ENCODE measurements at regions not wholly inside any gene's neighbourhood (a gene's known extent, or its start where the extent isn't known, plus 50 kb on each side); places are given as distances from the start of the nearest gene placed in this dataset.

- DNase-seq (ENCODE audit: low spot score): no peak
Observed at GRCh38 chr18:2036086-2036485, 535.2 kb downstream of the METTL4 start.

GRCh38 chr18:2040279-2040678, 531.0 kb downstream of the METTL4 start:
- DNase-seq (ENCODE audit: low spot score): no peak

GRCh38 chr18:2049986-2050385, 521.3 kb downstream of the METTL4 start:
- no peak for DNase-seq (ENCODE audit: low spot score)

- no peak for DNase-seq (ENCODE audit: low spot score)
Observed at GRCh38 chr18:2050702-2051201, 520.6 kb downstream of the METTL4 start.

- no peak for DNase-seq (ENCODE audit: low spot score)
Observed at GRCh38 chr18:2053490-2054089, 517.7 kb downstream of the METTL4 start.

- no peak for DNase-seq (ENCODE audit: low spot score)
Observed at GRCh38 chr18:2059336-2059735, 512.0 kb downstream of the METTL4 start.

DNA sequence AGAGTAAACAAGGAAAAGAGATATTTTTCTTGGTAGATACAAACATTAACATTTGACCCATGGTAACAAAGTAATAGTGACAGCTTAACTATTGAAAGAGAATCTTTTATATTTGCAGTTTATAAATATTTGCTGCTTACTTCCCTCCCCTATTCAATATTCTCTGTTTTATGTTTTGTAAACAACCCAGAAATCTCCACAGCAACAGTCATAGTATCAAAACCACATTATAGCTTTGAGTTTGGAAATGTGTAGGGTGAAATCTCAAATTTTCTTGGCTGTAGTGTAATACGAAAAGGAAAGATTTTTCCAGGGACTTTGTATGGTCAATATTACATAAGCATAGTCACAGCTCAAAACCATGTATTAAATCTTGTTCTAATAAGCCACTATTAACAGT, 511.2 kb downstream of the METTL4 start:
- no peak for DNase-seq (ENCODE audit: low spot score)

DNA sequence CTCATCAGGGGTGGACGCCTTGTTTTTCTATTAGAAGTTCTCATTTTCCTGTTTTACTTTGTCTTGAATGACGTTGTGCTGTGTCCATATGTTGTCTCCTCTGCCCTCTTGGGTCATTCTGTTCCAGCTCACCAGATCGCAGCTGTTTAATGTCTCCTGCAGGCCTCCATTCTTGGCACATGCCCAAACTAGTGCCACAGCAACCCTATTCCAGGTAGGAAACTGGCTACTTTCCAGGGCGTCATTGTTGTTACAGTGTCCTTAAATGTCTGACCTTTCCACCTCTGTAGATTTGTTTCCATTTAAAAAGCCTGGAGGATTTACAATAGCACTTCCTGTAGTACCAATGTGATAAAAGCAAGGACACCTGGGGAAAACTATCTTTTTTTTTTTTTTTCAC, 500.7 kb downstream of the METTL4 start:
- DNase-seq (ENCODE audit: low spot score): no peak

GRCh38 chr18:2075499-2075898, 495.8 kb downstream of the METTL4 start:
- no peak for DNase-seq (ENCODE audit: low spot score)

GRCh38 chr18:2082676-2083075, 488.6 kb downstream of the METTL4 start:
- DNase-seq (ENCODE audit: low spot score): no peak

DNA sequence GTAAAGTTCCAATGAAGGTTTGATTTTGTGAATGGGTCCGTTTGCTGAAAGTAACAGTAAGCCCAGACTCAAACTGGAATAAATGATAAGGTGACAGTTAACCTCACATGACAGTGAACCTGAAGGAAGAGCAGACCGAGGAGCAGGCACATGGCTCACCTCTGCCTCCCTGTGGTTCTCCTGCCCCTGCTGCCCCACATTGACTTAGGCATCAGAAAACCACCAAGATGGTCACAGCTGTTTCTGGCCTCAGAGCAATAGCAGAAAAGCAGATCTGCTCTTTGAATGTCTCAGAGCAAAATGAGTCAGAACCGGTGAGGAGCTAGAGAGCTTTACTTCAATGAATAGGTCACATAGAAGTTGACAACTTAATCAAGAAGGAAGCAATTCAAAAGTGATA, 487.6 kb downstream of the METTL4 start:
- DNase-seq (ENCODE audit: low spot score): no peak

DNA sequence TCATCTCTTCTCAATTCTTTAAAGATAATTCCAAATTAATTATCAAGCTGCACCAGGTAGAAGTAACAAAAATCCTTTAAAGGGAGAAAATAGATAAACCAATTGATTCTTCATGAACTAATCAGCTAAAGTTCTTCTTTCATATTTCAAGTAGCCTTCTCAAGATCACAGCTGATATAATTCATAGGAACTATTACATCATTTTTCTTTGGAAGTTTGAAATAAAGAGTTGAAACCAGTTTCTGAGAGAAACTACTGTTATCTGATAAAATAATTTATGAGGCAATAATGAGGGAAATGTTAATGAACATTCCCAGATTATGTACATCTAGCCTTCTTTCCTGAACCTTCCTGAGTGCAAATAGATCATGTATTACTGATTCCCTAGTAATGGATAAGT, 484.9 kb downstream of the METTL4 start:
- no peak for DNase-seq (ENCODE audit: low spot score)

DNA sequence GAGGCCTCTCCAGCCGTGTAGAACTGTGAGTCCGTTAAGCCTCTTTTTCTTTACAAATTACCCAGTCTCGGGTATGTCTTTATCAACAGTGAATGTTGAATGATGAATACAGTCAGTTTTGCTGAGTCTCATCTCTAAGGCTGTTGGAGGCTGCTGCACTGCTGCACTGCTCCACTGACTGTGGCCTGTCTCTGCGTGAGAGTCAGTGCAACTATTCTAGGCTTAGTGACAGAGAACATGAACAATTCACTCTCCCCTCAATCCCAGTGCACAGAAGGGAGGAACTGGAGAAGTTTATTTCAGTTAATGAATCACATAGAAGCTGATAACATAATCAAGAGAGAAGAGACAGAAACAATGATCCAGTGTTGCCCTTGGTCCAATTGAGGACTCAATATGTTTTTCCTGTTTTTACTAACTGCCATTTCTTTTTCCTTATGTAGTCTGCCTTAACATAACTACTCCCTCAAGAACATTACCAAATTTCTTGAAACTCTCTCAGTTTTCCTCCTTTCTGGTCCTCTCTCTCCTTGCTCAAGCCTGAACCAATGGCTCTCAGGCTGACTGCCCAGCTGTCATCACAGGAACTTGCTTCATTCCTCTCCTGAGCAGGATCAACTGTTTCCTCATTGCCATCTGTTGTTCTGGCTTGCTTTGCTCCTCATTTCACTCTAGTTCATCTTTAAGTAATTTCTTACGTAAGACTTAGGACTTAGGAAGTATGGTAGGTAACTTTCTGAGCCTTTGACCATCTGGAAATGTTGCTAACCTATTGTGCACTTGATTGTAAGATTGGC, 483.2 kb downstream of the METTL4 start:
- DNase-seq (ENCODE audit: low spot score): no peak

- DNase-seq (ENCODE audit: low spot score): no peak
Observed at GRCh38 chr18:2089396-2089795, 481.9 kb downstream of the METTL4 start.

DNA sequence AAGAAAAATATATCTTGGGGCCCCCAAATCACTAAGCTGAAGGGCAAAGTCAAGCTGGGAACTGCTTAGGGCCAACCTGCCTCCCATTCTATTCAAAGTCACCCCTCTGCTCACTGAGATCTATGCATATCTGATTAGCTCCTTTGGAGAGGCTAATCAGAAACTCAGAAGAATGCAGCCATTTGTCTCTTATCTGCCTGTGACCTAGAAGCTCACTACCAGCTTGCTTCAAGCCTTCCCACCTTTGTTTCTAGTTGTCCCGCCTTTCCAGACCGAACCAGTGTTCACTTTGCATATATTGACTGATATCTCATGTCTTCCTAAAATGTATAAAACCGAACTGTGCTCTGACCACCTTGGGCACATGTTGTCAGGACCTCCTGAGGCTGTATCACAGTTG, 479.4 kb downstream of the METTL4 start:
- no peak for DNase-seq (ENCODE audit: low spot score)

DNA sequence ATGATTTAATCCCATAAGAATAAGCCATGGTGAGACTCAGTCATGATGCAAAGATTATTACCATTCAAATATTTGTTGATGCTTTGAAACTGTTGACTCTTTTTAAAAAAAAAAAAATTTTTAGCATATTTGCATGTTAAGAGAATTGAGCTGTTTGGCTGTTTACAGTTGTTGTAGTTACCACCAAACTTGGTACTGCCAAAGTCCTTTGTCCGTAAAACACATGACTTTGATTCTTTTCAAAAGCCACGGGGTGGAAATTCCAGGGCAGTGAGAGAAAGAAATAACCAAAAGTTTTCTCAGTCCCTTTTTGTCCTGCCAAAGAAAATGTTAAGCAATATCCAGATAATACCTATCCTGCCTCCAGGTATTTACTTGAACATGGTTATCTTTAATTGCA, 474.8 kb downstream of the METTL4 start:
- no peak for DNase-seq (ENCODE audit: low spot score)

- no peak for DNase-seq (ENCODE audit: low spot score)
Observed at GRCh38 chr18:2100694-2101213, 470.6 kb downstream of the METTL4 start.

DNA sequence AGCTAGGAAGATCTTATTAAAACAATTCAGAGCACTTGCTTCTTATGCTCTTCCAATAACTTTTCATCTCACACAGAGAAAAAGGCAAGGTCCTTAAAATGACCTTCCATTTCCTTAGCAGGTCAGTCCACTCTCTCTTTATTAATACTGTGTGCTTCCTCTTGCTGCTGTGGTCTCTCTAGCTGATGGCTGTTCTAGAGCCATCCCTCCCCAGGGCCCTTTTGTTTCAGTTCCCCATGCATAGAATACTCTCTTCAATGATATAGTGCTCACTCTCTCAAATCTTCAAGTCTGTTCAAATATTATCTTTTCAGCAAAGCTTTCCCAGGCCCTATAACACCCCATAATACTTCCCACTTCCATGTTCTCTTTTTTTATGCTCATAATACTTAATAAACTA, 469.3 kb downstream of the METTL4 start:
- DNase-seq (ENCODE audit: low spot score): no peak

DNA sequence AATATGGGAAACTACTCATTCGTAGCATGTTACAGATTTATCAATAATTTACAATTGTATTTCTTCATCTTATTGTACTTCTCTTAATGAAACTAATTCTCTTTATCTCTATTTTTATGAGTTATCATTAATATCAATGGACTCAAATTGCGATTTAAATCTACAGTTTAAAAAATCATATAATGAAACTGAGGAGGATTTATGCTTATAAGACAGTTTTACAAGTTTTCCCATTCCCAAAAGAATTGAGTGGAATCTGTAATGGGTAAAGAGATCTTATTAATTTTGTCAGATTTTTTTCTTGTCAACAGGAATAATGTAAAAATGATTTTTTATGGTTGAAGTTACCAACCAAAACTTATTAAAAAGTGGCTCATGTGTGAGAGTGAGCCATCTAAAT, 468.0 kb downstream of the METTL4 start:
- no peak for DNase-seq (ENCODE audit: low spot score)

DNA sequence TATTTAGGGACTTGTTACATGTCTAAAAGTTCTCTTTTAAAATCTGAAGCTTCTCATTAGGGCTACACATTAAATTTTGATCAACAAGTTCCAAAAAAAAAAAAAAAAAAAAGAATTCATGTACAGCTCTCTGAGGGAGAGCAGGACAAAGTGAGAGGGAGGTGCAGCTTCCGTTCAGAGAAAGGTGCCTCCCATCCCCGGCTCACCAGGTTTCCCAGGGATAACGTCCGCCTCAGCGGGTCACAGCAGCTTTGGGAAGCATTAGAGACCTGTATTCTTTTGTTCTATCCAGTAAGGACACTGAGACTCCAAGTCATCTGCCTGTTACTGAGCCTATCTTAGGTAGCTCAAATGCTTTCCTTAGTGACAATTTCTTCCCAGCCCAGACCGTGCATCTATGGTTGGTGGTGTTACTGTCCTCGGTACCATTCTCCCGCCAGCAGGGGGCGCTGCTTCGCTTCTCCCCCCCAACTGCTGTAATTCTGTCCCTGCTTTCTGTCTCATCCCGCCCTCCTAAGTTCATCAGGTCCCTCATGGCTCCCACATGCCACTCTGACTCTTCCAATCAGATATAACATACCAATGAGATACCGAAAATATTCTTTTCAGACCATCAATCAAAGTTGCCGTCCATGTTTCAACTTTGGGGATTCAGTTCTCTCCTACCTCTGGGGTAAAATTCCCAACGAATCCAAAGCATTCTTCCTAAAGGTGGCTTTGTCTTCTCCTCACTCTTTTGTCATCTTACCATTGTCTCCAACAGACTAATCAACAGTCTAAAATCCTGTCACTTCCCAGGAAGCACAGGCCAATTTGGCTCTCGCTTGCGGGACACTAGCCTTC, 466.5 kb downstream of the METTL4 start:
- DNase-seq (ENCODE audit: low spot score): peak; percentile 41

DNA sequence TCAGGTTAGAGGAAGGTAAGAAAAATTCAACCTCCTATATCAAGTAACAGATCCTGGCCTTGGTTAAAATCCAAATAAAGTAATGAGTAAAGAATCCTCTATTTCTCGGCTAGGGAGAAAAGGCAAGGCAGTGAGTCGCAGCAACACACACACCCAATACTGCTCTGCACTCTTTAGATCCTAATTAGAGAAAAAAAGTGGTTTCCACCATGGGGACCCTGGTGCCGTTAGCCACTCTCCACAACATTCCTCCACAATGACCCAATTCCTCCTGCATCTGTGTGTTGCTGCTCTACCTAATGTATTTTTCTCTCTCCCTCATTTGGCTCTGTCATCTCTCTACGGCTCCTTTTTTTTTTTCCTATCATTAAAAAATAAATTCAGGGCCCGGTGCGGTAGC, 462.7 kb downstream of the METTL4 start:
- no peak for DNase-seq (ENCODE audit: low spot score)

GRCh38 chr18:2111456-2111855, 459.8 kb downstream of the METTL4 start:
- no peak for DNase-seq (ENCODE audit: low spot score)
